ENCODE measurements at regions not wholly inside any gene's neighbourhood (a gene's known extent, or its start where the extent isn't known, plus 50 kb on each side); places are given as distances from the start of the nearest gene placed in this dataset.

- TF ChIP-seq, protein P1, sequence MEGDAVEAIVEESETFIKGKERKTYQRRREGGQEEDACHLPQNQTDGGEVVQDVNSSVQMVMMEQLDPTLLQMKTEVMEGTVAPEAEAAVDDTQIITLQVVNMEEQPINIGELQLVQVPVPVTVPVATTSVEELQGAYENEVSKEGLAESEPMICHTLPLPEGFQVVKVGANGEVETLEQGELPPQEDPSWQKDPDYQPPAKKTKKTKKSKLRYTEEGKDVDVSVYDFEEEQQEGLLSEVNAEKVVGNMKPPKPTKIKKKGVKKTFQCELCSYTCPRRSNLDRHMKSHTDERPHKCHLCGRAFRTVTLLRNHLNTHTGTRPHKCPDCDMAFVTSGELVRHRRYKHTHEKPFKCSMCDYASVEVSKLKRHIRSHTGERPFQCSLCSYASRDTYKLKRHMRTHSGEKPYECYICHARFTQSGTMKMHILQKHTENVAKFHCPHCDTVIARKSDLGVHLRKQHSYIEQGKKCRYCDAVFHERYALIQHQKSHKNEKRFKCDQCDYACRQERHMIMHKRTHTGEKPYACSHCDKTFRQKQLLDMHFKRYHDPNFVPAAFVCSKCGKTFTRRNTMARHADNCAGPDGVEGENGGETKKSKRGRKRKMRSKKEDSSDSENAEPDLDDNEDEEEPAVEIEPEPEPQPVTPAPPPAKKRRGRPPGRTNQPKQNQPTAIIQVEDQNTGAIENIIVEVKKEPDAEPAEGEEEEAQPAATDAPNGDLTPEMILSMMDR (IDR thresholded peaks at IDR 0.05), result no peak
- TF ChIP-seq SIN3A (IDR thresholded peaks at IDR 0.05; ENCODE audit: borderline replicate concordance, insufficient read depth, low read depth, low read length), result no peak
These were observed 132.8 kb upstream of the CPSF6 start for GRCh38 chr12:69106482-69107118.

Data from Panc1 (cell line).